ENCODE measurements at regions not wholly inside any gene's neighbourhood (a gene's known extent, or its start where the extent isn't known, plus 50 kb on each side); places are given as distances from the start of the nearest gene placed in this dataset.

DNA sequence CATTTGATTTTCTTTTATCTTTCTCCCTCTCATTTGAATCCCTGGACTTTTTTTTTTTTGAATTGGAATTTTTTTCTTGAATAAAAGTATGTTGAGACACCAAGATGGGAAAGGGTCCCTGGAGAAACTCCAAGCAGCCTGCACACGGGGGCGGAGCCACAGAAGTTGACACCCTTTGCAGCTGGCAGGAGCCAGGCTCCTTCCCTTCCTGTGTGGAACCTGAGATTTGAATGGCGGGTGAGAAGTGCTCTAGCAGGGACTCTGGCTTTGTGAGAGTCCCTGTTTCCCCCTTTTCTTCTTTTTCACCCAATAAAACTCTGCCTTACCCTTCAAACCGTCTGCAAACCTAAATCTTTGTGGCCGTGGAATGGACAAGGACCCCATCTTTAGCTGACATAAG lies 1381.0 kb upstream of the MIR17HG start:
- H3K9me3 ChIP-seq = no peaks in the 10 kb centered on the region
- H3K36me3 ChIP-seq = no peaks in the 10 kb centered on the region
- no peak overlapping the region for H3K4me3 ChIP-seq
- no peak for TF ChIP-seq POLR2AphosphoS5 (IDR thresholded peaks at IDR 0.05)
- TF ChIP-seq CTCF (IDR thresholded peaks at IDR 0.05) = no peak
- no peak for TF ChIP-seq POLR2A (IDR thresholded peaks at IDR 0.05)
- H3K27me3 ChIP-seq (replicated peaks; ENCODE audit: insufficient read depth) = no peaks in the 10 kb centered on the region
- 83% methylated on average over 5 of the region's 5 CpGs for WGBS
- no peak overlapping the region for H3K27ac ChIP-seq
- intact Hi-C loops (cut with DNase I) = no loop called here
- no peak for DNase-seq (ENCODE audit: low spot score)
- no peaks in the 10 kb centered on the region for H3K4me1 ChIP-seq (replicated peaks)

GRCh38 chr13:89967701-89968100 lies 1379.8 kb upstream of the MIR17HG start:
- no peak for DNase-seq (ENCODE audit: low spot score)
- intact Hi-C loops (cut with DNase I) = no loop called here
- Histone ChIP-seq H3K9me3 (no peaks in the 10 kb centered on the region), H3K27ac (no peak overlapping the region), H3K36me3 (no peaks in the 10 kb centered on the region), H3K4me1 (replicated peaks) (no peaks in the 10 kb centered on the region), H3K27me3 (replicated peaks; ENCODE audit: insufficient read depth) (no peaks in the 10 kb centered on the region), H3K4me3 (no peak overlapping the region)
- whole genome bisulfite sequencing = 73% methylated on average over 2 of the region's 2 CpGs
- TF ChIP-seq CTCF (IDR thresholded peaks at IDR 0.05) (no peak), POLR2AphosphoS5 (IDR thresholded peaks at IDR 0.05) (no peak), POLR2A (IDR thresholded peaks at IDR 0.05) (no peak)

DNA sequence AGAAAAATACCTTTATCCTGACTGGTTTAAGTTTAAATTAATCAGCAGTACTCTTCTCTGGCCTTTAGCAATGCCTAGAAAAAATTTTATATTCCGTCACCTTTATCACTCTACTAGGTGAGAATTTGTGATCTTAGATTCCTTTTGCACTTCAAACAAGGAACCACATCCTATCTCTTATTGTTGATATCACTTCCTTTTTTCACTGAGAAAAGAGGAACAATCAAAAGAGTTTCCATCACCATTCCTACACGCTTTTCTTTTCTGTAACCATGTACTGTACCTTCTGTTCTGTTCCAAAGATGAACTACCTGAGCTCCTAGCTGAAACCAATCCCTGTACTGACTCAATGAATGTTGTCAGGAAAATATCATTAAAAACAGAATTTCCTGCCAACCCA lies 1379.0 kb upstream of the MIR17HG start:
- intact Hi-C loops (cut with DNase I) = no loop called here
- H3K27ac ChIP-seq = no peak overlapping the region
- WGBS = 41% methylated on average over 2 of the region's 2 CpGs

GRCh38 chr13:89970353-89970709 lies 1377.2 kb upstream of the MIR17HG start:
- Histone ChIP-seq H3K27me3 (replicated peaks; ENCODE audit: insufficient read depth) (no peaks in the 10 kb centered on the region), H3K4me1 (replicated peaks) (no peaks in the 10 kb centered on the region), H3K4me3 (no peak overlapping the region), H3K9me3 (no peaks in the 10 kb centered on the region), H3K36me3 (no peaks in the 10 kb centered on the region), H3K27ac (no peak overlapping the region)
- no peak for DNase-seq (ENCODE audit: low spot score)
- WGBS = 85% methylated on average over 1 of the region's 1 CpG
- intact Hi-C loops (cut with DNase I) = no loop called here
- no peak for TF ChIP-seq POLR2AphosphoS5 (IDR thresholded peaks at IDR 0.05)
- no peak for TF ChIP-seq CTCF (IDR thresholded peaks at IDR 0.05)
- no peak for TF ChIP-seq POLR2A (IDR thresholded peaks at IDR 0.05)

More for the DNA sequence above, 1379.0 kb upstream of the MIR17HG start:
- no peaks in the 10 kb centered on the region for H3K9me3 ChIP-seq
- no peak overlapping the region for H3K4me3 ChIP-seq
- no peaks in the 10 kb centered on the region for H3K36me3 ChIP-seq
- no peak for TF ChIP-seq CTCF (IDR thresholded peaks at IDR 0.05)
- no peak for TF ChIP-seq POLR2A (IDR thresholded peaks at IDR 0.05)
- no peak for TF ChIP-seq POLR2AphosphoS5 (IDR thresholded peaks at IDR 0.05)
- H3K27me3 ChIP-seq (replicated peaks; ENCODE audit: insufficient read depth) = no peaks in the 10 kb centered on the region
- H3K4me1 ChIP-seq (replicated peaks) = no peaks in the 10 kb centered on the region
- DNase-seq (ENCODE audit: low spot score) = no peak

GRCh38 chr13:89977203-89977602 lies 1370.3 kb upstream of the MIR17HG start:
- no peaks in the 10 kb centered on the region for H3K4me1 ChIP-seq (replicated peaks)
- H3K4me3 ChIP-seq = no peak overlapping the region
- WGBS = 90% methylated on average over 3 of the region's 3 CpGs
- no peaks in the 10 kb centered on the region for H3K9me3 ChIP-seq
- TF ChIP-seq CTCF (IDR thresholded peaks at IDR 0.05) (no peak), POLR2AphosphoS5 (IDR thresholded peaks at IDR 0.05) (no peak), POLR2A (IDR thresholded peaks at IDR 0.05) (no peak)
- no peak overlapping the region for H3K27ac ChIP-seq
- no peak for DNase-seq (ENCODE audit: low spot score)
- H3K27me3 ChIP-seq (replicated peaks; ENCODE audit: insufficient read depth) = no peaks in the 10 kb centered on the region
- intact Hi-C loops (cut with DNase I) = no loop called here
- no peaks in the 10 kb centered on the region for H3K36me3 ChIP-seq

All from prostate gland (tissue), 2 donors.